Endothelial cell of hepatic sinusoid (primary cell): ENCODE measurements at regions not wholly inside any gene's neighbourhood (a gene's known extent, or its start where the extent isn't known, plus 50 kb on each side); places are given as distances from the start of the nearest gene placed in this dataset.

Experiments
- in situ Hi-C: cut with HindIII; loops from 2 replicates; pipeline ENCODE4 v1.10.0; 2017; ENCODE audit warnings: low sequenced_read_pairs

- in situ Hi-C loops = no loop called here
These were observed 54.5 kb upstream of the FAM78B start for GRCh38 chr1:166221316-166221715.

DNA sequence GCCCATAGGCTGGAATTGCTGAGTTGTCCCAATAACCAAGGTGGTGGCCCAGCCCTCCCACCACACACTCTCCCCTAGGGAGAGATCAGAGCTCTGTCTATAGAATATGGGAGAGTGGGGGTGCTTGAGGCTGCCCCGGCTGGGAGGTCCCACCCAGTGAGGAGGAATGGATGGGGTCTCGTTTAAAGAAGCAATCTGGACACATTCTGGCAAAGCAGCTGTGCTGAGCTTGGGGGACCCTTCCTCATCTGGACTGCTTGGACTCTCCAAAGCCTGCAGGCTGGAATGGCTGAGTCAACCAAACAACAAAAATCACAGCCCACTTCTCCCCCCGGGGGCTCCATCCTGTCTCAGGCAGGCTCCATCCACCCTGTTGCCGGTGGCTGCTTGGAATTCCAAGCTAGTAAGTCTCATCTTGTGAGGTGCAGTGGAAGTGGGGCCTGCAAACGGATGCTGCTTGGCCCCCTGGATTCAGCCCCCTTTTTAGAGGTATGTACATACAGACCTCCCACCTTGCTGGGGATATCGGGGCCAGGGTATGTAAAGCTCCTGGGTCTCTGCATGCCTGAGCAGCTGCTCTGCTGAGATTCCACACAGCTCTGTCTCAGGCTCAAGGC, 67.1 kb upstream of the FAM78B start:
- in situ Hi-C loops = no loop called here

DNA sequence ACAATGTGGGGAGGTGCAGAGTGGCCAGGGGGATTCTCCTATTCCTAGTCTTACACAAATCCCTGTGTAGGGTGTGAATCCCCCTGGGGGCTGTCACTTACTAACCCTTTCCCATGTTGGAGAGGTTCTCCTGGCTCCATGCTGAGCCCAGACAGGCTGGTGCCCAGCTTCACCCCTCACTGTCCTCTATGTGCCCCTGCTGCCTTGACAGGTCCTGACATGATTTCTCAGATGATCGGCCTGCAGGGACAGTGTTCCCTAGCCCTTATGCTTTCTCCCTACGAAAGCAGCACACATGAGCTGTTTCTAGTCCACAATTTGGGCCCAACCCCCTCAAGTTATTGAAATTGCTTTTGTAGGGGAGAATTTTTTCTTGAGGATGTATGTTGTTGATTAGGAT, 68.9 kb upstream of the FAM78B start:
- in situ Hi-C loops = no loop called here

DNA sequence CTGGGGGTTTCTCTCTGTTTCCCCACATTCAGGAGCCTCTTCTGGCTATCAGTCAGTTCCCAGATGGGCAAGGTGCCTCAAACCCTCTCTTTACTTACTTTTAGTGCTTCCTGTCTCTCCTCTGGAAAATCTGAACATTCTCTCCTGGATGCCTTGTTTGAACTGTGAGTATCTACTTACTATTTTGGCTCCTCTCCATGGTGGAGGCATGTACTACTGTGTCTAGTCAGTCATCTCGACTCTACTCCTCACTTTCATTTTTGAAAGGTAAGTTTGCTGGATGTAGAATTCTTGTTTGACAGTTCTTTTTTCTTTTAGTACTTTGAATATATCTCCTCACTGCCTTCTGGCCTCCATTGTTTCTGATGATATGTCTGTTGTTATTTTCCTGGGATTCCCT, 70.9 kb upstream of the FAM78B start:
- in situ Hi-C loops = no loop called here

GRCh38 chr1:166253076-166253779, 86.4 kb upstream of the FAM78B start:
- in situ Hi-C loops = no loop called here

DNA sequence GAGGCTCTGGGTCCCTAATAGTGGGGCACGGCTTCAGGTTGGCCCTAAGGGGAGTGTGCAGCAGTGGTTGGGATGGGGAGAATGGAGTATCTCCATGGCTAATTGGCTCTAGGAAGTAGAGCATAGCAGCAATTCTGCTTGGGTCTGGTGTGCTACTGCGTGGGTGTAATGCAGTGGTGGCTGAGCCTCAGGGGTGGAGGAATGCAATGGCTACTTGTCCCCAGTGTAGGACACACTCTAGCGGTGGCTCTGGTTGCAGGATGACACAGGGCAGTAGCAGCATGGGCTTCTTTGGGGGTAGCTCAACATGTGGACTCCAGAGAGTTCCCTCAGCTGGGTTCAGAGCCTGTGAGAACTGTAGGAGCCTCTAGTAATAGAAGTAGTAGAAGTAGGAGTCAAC, 91.2 kb upstream of the FAM78B start:
- in situ Hi-C loops = no loop called here

GRCh38 chr1:166261511-166261910, 94.7 kb upstream of the FAM78B start:
- in situ Hi-C loops = no loop called here

DNA sequence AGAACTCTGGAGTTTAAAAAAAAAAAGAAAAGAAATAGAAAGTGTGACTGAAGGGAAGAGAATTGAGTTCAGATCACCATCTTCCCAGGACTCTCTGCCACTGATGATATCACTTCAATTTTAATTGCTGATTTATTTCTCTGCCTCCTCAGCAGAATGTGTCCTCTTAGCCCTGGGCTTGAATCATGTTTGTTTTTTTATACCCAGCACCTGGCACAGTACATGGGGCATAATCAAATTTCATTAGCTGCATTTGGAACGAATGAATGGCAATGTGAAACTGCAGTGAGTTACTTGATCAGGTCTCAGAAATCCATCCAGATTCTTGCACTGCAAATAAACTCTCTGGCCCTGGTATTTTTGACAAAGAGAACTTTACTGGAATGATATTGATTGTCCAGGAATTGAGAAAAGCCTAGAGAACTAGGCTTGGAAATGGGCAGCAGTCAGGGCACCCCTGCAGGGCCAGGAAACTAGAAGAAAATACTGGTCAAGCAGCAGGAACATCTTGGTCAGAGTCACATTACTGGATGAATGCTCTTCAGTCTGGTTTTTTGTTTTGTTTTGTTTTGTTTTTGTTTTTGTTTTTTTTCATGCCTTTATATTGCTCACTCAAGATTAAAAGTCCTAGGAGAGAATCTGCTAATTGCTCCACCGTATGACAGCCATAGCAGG, 103.8 kb upstream of the FAM78B start:
- in situ Hi-C loops = no loop called here

GRCh38 chr1:166271151-166271538, 104.3 kb upstream of the FAM78B start:
- in situ Hi-C loops = no loop called here

- in situ Hi-C loops = no loop called here
These were observed 105.4 kb upstream of the FAM78B start for GRCh38 chr1:166272155-166272554.

GRCh38 chr1:166272851-166273250, 106.0 kb upstream of the FAM78B start:
- in situ Hi-C loops = no loop called here

DNA sequence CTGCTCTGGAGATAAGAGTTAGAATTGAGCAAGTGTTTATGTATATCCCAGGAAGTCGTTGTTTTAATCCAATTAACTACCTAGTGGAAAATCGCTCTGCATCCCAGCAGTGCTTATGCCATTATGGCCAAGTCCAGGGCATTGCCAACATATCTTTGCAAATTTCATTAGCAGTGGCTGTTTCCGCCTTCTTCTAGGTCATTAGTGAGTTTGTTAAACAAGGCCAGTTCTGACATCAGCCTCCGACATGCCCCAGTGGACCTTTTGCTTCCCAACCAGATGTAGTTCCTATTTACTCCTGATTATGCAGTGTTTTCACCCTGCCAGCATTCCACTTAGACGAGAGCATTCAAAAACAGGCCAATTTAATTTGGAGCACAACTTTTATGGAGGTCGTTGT, 106.8 kb upstream of the FAM78B start:
- in situ Hi-C loops = no loop called here

- in situ Hi-C loops = no loop called here
These were observed 115.8 kb upstream of the FAM78B start for GRCh38 chr1:166282391-166283137.

- in situ Hi-C loops = no loop called here
These were observed 116.4 kb upstream of the FAM78B start for GRCh38 chr1:166283190-166283589.

- in situ Hi-C loops = no loop called here
These were observed 116.8 kb upstream of the FAM78B start for GRCh38 chr1:166283600-166283999.

DNA sequence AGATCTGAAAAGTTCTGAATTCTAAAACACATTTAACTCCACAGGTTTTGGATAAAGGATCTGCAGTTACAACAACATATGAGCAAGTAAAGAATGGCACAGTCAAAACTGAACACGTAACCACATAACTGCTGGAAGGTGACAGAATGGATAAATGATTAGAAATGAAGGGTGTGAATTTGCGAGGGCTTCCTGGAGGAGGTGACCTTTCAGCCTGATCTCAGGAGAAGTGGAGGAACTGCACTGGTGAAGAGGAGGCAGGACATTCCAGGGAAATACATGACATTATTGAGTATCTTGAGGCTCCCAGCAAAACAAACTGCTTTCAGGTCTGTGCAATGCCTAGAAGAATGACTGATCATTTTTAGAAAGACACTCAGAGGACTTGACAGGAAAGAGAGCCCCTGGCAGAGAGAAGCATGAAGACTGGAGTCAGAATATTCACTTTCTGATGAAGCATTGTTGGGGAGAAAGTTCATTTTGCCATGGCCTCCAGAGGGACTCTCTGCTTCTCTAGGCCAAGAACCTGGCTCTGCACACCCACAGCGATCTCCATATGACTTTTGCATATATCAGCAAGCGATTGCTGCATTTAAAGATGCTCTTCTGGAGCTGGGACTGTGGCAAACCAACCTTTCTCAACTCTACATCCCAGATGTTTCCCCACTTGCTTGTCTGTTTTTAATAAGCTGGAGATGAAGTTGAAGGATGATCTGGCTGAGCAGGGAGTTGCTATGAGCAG, 122.7 kb upstream of the FAM78B start:
- in situ Hi-C loops = no loop called here

DNA sequence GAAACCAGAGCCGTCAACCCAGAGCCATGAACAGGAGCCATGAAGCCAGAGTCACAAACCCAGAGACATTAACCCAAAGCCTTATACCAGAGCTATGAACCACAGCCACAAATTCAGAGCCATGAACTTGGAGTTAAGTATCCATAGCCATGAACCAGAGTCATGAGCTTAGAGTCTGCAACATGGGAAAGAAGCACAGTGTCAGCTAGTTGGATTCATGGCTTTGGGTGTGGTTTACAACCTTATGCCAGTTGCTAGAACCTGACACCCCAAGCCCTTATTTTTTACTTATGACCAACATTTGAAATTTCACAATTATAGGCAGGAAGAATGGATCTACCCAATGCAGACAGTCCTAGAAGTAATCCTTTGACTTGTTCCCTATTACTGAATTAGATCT, 128.9 kb upstream of the FAM78B start:
- in situ Hi-C loops = no loop called here

GRCh38 chr1:166297993-166298392, 131.2 kb upstream of the FAM78B start:
- in situ Hi-C loops = no loop called here

GRCh38 chr1:166300767-166301166, 134.0 kb upstream of the FAM78B start:
- in situ Hi-C loops = no loop called here

DNA sequence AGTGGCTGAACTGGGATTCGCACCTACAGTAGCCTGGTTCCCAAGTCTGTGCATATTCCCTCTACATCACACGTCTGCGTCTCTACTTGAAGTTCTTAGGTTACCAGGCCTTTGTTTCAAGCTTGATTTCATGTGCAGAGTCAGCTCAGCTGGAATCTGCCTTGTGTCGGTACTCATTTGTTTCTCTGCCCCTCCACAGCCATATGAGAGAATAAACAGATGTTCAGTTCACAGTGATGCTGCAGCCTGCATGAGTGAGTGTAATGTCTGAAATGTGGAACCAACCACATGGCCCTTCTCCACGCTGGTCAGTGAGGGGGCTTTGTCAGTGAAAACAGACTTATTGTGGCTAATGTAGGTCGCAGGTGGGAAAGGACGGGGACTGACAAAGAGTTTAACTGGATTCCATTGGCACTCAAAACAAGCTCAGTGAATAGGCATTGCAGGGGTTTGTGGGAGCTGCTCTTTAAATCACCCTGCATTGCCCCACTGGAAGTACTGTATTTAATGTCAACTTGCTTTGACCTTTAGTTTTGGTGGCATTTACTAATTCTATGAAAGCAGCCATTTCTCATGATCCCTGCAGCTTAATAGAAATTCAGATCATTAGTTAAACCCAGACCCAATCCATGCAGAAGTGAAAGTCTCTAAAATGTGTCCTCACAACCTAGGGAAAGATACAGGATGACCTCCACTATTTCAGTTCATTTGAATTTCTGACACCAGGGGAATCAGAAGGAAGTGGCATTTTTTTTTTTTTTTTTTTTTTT, 136.4 kb upstream of the FAM78B start:
- in situ Hi-C loops = no loop called here
